ENCODE measurements at regions not wholly inside any gene's neighbourhood (a gene's known extent, or its start where the extent isn't known, plus 50 kb on each side); places are given as distances from the start of the nearest gene placed in this dataset.

DNA sequence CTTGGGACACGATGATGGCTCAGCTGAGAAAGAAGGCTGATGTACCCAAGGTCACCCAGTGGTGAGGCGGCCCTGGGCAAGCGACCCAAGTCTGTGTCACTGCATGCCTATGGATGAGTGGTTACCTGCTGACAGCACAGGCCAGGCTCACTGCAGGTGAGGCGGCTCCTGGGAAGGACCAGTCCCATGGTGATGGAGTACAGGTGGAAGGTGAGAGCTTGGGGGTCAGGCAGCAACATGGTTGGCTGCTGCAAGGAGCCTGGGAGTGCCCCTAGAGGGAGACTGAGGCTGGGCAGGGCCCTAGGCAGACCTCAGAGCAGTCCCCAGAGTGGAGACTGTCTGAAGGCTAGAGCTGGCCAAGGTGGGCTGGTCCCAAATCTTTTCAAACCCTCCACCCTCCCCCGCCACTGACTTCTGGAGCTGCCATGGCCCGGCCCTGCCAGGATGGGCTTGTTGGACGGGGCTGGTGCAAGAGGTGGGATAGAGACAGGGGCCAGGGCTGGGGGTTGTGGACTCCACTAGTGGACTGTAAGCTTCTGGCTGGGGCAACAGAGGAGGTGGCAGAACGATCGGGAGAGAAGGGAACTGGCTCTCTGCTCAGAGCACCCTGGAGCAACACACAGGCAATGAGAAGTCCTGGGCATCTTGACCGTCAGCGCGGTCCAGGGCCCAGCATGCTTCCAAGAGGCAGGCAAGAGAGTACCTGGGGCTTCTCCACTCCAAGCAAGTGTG lies 72.5 kb upstream of the SLC6A11 start:
- no peak for DNase-seq

DNA sequence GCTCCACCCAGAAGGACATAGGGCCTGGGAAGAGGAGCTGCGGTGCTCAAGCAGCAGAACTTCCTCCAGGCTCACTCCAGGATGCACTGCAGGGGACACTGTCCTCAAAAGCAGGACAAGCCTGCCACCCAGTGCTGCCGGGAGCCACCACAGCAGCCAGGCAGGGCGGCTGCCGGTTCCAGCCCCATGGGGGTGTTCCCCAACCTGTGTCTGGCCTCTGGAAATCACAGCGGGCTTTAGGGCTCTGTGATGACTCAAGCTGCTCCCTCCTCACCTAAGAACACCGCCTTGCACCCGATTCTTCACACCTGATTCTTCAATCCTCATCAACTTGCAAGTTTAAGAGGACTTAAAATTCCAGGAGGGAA lies 71.9 kb upstream of the SLC6A11 start:
- no peak for DNase-seq

DNA sequence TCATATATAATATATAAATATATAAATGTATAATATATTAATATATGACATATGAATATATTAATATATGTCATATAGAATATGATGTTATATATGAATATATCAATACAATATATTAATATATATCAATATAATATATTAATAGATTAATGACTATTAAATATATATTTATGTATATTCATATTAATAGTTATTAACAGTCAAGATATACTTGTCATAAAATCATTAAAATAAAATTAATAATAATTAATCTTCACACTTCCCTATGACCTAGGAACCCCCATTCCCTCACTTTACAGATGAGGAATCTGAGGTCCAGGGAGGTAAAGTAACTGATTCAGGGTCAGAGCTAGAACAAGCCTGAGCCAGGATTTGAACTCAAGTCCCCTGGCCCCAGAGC lies 70.6 kb upstream of the SLC6A11 start:
- no peak for DNase-seq

DNA sequence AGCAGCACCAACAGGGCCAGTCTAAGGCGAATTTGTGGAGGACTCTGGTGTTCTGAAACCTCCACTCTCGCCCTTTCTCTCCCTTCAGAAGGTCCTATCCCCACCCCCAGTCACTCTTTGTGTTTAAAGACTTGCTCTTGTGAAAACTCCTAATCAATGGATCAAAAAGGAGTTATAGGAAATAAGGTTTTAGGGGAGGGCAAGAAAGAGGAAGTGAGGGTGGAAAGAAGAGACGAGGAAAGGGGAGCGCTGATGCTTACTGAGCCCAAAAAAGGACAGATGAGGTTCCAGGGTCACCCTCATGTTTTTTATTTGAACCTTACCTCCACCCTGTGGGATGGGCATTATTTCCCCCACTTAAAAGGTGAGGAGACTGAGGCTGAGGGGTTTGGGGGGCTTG lies 70.0 kb upstream of the SLC6A11 start:
- no peak for DNase-seq

DNA sequence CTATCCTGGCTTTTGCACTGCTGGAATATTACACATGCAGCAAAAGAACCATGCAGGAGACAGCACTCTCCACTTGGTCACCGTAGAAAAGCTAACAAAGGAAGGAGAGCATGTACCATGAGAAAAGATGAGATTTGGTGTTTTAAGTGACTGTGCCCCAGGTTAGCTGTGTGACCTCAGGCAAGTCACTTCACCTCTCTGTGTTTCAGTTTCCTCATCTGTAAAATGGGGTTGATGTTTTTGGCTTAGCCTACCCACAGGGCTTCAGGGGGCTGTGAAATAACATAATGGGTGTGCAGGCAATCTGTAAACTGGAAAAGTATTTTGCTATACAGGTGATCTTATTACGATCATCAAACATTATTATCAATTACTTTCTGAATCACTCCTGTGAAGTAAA lies 69.3 kb upstream of the SLC6A11 start:
- DNase-seq: no peak

DNA sequence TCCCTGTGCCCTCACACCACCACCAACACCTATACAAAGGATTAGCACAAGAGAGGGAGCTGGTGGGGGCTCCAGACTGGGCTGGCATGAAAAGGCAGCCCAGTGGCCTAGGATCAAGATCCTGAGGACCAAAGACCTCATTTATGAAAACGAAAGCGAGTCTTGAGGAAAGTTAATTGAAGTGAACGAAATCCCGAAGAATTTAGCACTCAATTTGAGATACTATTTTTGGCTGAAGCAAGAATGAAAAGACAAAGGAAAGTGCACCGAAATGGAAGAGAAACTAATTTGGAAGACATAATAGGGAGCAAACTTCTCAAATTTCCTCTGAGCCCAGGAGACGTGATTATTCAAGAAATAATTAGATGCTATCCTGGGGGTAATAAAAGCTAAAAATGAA lies 68.7 kb upstream of the SLC6A11 start:
- DNase-seq: no peak

DNA sequence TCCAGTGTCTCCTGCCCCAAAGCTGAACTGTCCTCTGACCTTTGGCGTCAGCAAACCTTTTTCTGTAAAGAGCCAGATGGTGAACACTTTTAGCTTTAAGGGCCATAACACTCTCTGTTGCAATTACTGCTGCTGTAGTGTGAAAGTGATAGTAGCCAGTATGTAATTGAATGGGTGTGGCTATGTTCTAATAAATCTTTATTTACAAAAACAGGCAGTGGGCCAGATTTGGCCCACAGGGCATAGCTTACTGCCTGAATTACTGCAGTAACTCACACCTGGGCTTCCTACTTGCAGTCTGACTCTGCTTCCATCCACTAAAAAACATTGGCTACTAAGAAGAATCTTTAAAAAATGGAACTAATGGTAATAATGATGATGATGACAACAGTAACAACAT lies 68.0 kb upstream of the SLC6A11 start:
- no peak for DNase-seq

DNA sequence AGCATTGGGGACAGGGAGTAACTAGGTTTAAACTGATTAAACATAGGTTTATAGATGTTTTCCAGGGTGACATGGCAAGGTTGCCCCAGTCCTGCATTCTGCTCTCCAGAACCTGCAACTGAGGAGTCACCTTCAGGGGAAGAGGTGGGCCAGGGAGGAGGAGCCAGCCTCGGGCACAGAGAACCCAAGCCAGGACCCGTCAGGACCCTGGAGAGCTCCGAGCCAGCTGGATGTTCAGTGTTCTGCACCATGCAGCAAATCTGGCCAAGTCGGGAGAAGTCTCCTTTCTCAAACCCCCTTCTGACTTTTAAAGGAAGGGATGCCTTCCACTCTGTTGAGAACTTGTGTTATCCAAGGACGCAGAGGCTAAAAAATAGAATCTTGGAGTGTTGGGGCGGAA lies 62.1 kb upstream of the SLC6A11 start:
- DNase-seq: peak; percentile 7

DNA sequence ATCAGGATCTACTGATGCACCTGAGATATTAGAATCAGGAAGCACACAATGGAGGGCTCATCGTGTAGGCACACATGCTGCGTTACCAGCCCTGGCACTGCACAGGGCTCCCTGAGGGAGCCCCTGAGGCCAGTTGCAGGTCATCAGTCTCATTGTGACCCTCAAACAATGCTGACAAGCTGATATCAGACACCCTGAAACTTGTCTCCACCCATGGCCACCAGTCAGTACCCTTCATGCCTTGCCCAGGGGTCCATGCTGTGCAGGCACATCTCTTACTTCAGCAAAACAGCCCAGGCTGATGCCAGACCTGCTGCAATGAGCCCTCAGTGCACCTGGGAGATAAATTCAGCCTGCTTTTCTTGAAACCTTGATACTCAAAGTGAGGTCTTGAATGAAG lies 59.5 kb upstream of the SLC6A11 start:
- no peak for DNase-seq

DNA sequence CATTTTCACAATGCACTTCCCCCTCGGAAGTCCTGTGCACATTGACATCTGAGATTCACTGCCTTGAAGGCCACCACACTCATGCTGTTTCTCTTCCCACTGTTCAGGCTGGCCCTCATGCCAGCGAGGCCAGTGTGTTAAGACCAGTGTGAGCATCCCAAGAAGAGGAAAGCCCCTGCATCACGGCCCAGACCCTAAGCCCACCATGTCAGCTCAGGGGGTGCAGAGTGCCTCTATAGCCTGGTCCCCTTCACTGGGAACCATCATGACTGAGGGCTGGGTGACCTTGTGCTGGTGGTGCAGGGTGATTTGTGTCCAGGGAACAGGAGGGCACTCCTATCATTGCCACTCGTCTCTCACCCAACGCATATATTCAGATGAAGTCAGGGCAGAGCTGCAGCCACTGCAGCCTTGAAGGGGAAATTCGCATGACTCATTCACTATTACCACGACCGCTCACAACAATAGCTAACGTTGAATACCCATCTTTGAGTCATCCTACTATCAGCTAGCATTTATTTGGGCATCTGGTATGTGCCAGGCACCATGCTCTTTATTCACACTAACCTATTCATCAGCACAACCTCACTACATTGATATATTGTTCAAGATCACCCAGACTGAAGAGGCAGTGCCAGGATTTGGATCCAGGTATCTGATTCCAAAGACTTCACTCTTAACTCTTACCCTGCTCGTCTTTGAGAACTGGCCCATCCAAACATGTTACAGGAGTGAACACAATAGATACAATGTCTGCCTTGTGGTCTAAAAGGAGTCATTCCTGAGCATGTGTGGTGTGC lies 58.8 kb upstream of the SLC6A11 start:
- no peak for DNase-seq

DNA sequence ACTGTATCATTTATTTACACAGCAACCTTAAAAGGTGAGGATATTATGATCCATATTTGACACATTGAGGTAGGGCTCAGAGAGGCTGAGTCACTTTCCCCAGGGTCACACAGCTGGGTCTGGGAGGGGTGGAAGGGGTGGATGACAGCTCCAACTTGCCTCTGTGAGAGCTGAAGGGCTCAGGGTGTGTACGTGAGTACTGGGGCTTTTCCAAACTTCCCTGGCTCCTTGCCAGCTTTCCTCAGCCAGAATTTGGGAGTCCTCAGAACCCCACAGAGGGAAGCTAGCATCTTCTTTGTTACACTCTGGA lies 58.3 kb upstream of the SLC6A11 start:
- DNase-seq: no peak

DNA sequence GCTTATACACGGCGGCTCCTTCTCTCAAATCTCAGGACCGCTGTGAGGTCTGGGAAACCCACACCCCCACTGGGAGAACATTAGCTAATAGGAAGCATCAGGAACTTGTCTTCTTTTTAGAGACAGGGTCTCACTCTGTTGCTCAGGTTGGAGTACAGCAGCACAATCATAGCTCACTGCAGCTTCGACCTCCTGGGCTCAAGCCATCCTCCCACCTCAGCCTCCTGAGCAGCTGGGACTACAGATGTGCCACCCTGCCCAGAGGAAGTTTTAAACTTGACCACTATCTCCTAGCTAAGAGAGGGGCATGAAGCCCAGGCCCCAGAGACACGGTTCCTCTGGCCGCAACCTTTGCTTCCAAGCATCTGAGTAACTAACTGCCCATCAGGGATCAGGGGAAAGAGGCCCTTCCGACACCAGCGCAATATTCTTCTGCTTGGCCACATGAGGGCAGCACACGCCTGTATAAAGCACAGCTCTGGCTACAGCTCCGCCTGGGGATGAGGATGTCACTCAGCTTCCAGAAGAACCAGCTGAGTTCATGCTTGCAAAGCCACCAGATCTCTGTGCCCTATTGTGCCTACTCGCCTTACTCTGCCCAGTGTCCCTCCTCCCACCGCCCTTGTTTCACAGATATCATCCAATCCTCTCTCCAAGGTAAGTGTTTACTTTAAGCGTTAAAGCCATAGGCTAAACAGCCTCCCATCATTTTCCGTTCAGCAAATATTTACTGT lies 57.6 kb upstream of the SLC6A11 start:
- peak; percentile 38 for DNase-seq

DNA sequence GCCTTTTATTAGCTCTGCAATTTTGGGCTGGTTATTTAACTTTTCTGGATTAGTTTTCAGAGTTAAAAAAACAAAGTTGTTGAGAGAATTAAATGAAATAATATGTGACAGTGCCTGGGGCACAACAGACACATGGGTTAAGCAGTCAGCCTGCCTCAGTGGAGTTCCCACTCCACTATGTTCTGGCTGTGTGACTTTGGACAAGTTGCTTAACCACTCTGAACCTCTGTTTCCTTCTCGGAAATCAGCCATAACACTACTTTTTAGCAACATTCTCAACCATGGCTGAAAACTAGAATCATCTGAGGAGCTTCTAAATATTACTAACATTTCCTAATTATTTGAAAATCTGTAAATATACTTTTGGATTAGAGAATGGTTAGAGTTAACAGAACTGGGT lies 56.5 kb upstream of the SLC6A11 start:
- DNase-seq: no peak

DNA sequence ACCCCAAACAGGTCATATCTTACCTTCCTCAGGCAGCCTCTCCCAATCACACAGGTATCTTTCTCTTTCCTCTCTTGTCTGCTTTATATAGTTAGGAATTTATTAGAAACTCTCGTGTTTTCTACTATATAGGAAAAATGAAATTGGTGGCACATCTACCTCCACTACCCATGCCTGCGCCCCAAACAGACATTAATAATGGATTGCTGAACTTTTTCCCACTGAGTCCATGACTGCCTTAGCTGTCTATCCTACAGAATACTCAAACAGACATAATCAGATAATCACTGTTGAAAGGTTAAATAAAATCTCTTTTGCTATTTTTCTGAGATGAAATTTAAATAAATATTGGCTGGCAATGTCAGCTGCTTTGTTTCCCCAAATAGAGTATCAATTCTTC lies 55.8 kb upstream of the SLC6A11 start:
- no peak for DNase-seq

DNA sequence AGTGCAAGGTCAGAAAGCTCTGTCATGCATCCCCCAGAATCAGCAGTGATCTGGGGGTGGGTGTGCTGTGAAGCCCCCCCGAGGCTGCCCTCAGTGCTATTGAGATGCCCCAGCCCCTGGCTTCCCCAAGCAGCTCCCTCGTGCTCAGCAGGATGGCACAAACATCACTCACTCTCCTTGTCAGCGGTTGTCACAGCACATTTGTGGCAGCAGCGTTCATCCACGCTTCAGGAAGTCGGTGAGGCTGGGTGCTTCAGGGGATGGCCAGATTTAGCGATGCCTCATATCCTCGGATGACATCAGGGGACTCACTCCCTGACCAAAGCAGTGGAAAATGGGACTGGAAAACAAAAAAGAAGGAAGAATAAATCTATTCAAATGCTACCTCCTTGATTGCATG lies 54.4 kb upstream of the SLC6A11 start:
- no peak for DNase-seq

DNA sequence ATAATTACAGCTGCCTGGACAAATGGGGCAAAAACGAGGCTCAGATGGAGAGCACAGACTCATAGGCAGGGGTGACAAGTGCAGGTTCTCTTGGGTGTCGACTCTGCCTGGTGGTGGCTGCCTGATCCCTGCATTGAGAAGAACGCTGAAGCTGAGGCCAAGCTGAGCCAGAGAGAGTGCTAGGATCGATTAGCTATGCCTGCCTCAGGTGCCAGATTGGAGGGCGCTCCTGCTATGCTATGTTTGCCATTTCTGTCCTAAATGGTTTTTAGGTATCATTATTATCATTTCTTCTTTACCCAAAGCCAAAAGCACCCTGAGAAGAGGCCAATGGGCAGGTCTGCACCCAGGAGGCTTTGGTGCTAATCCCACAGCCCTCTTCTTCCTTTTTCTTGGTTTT lies 53.9 kb upstream of the SLC6A11 start:
- no peak for DNase-seq

DNA sequence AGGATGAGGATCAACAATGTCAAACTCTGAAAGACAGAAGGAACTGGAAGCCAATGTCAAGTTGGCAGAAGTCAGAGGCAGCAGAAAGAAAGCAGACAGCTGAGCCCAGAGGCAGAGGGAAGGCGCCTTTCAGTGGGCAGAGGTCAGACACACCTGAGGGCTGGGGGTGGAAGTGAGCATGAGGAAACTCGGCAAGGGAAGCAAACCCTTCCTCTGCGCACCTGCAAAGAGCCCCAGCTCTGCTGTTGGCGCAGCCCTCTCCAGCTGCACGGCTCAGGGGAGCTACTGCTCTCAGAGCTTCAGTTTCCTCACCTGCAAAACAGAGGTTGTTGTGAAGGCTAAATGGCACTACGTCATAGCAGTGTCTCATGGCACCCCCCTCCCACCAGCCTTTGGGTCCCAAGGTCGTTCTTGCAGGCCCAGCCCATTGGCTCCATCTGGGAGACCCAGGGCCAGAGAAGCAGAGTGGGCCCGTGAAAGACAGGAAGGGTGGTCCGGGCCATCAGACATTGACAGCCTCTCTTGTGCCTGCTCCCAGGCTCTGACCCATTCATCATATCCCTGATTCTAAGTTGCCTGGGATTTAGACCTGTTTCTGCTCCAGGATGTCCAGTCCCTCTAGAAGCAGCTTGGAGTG lies 53.3 kb upstream of the SLC6A11 start:
- DNase-seq: no peak

DNA sequence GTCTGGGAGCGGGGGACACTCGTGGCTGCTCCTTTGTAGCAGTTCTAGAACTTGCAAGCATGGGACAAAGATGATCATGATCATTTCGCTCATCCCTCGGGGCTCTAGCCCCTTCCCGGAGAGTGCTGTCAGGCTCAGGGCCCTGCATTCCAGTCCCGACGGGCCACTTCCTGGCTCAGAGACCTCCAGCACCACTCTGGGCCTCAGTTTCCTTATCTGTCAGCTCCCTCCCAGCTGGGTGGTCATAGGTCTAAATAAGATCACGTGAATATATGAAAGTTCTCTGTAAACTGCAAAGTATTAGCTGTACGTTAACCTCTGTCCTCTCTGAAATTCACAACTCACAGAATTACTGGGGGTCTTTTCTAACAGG lies 52.8 kb upstream of the SLC6A11 start:
- DNase-seq: no peak

DNA sequence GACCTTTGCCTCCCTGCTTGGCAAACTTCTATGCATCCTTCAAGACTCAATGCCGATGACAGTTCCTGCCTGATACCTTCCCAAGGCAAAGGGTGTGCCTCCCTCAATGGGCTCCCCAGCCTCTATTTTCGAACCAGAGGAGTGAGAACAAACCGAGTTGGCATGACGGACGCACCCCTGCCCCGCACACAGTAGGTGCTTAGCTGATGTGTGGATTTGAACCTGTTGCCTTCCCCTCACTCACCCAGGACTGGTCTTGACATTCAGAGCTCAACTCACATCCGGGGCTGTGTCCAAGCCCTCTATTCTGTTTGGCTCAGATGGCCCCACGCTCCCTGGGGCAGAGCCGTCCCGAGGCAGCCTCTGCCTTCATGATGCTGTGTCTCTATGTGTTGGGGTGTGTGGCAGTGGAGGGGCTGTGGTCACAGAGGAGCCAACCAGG lies 52.2 kb upstream of the SLC6A11 start:
- no peak for DNase-seq

DNA sequence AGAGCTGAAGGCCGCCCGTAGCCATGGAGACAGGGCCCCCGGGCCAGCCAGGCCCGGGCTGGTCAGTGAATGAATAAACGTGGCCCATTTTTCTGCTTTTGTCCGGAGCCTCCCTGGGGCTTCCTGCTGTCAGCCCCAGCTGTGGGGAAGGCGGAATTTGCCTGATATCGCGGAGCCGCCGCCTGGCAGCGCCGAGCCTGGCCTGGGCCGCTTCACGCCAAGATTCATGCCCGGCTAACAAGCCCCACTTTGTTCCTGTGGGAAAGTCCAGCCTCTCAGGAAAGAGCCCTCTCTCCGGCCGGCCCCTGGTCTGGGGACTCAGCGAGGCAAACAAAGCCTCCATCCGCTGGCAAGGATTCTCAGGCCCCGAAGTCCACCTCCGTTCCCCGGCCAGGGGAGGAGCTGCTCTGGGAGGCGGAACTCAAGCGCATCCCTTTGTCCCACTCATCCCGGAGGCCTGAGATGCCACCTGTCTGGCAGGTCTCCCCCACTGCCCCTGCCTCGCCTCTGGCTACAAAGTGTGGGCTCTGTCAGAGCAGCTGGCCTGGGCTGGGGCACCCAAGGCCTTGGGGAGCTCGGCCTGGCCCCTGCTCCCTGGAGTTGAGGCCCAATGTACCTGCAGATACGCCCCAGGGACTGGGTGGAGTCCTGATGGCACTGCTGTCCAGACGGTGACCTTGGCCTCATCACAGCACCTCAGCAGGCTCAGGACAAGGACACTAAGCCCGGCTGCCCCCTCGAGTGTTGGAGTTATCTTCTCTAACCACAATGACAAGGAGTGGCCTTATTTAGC lies 51.6 kb upstream of the SLC6A11 start:
- DNase-seq: no peak

DNA sequence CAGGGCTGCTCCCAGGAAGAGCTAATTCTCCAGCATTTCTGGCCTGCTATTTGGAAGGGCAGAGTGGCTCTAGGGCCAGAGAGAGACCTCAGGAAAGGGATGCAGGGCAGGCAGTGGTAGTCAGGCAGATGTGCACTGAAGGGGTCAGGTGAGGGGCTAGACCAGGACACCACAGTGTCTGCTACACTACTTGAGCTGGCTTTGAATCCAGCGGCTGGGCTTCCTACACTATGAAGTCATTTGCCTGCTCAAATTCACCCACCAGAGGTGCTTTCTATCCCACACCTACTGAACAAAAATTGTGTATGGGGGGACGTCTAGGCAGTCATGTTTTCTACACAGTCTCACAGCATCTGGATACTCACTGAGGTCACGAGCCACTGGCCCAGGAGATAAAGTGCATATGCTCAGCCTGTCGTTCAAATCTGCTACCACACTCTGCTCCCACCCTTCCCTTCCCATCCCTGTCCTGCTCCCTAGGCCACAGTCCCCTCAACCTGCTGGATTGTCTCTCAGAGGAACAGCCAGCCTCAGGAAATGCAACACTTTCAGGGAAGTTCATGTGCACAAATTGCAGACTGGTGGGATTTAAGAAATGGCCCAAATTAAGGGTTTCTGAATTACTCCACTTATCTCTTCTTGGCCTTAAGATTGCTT lies 49.9 kb upstream of the SLC6A11 start:
- DNase-seq: no peak
